WTC11 (cell line): ENCODE measurements at regions not wholly inside any gene's neighbourhood (a gene's known extent, or its start where the extent isn't known, plus 50 kb on each side); places are given as distances from the start of the nearest gene placed in this dataset.

ENCODE experiments used
- ATAC-seq: fragments of 200-7000 bp; cut with Tn5 transposase; 2 replicates; pipeline ENCODE4 v1.10.0; 2021; ENCODE audit warnings: mild to moderate bottlenecking, moderate library complexity
- CTCF ChIA-PET: fragments of 300-600 bp; sonication (Branson Sonifier 250); formaldehyde crosslinking; loops from one replicate; lab custom pipeline; 2021; ENCODE audit warnings: antibody characterized with exemption; lab: Charles Lee
- POLR2A ChIA-PET: fragments of 350-600 bp; sonication (Branson Sonifier 250); formaldehyde crosslinking; loops from one replicate; lab custom pipeline; 2021; ENCODE audit warnings: antibody characterized with exemption; lab: Charles Lee
- DNase-seq: peaks from one replicate; pipeline ENCODE4 v3.0.0; 2021; ENCODE audit warnings: low spot score
- H3K27ac Mint-ChIP-seq: 2 replicates; pipeline ENCODE4 v1.8.0; 2021; ENCODE audit warnings: mixed read lengths
- H3K27me3 Mint-ChIP-seq: 2 replicates; pipeline ENCODE4 v1.8.0; 2021; ENCODE audit warnings: low read depth, mild to moderate bottlenecking, moderate library complexity, mixed read lengths
- H3K36me3 Mint-ChIP-seq: 2 replicates; pipeline ENCODE4 v1.8.0; 2021; ENCODE audit warnings: mixed read lengths
- H3K4me1 Mint-ChIP-seq: 2 replicates; pipeline ENCODE4 v1.8.0; 2022; ENCODE audit warnings: mixed read lengths
- H3K4me3 Mint-ChIP-seq: 2 replicates; pipeline ENCODE4 v1.8.0; 2021; ENCODE audit warnings: mild to moderate bottlenecking, moderate library complexity, mixed read lengths
- H3K9me3 Mint-ChIP-seq: 2 replicates; pipeline ENCODE4 v1.8.0; 2021; ENCODE audit warnings: mixed read lengths
- CBFB ChIP-seq: sonication (generic); formaldehyde crosslinking; IDR thresholded peaks from 2 replicates; pipeline ENCODE4 v1.8.1; 2022; ENCODE audit warnings: mild to moderate bottlenecking, low read depth, missing genetic modification reagents
- CDX4 ChIP-seq: fragments of 250-450 bp; sonication (Bioruptor Pico); IDR thresholded peaks from 2 replicates; pipeline ENCODE4 v1.9.0; 2021; ENCODE audit warnings: moderate library complexity, mild to moderate bottlenecking, inconsistent platforms, borderline replicate concordance
- CREB1 ChIP-seq: sonication (generic); formaldehyde crosslinking; IDR thresholded peaks from 2 replicates; pipeline ENCODE4 v1.8.0; 2023; ENCODE audit warnings: mild to moderate bottlenecking, missing genetic modification reagents
- CREM ChIP-seq: sonication (generic); formaldehyde crosslinking; IDR thresholded peaks from 2 replicates; pipeline ENCODE4 v1.8.1; 2022; ENCODE audit warnings: mild to moderate bottlenecking, missing genetic modification reagents, moderate library complexity
- E2F1 ChIP-seq: sonication (generic); formaldehyde crosslinking; IDR thresholded peaks from 2 replicates; pipeline ENCODE4 v1.8.0; 2022; ENCODE audit warnings: mild to moderate bottlenecking, missing genetic modification reagents
- E2F5 ChIP-seq: sonication (generic); formaldehyde crosslinking; IDR thresholded peaks from 2 replicates; pipeline ENCODE4 v1.8.1; 2022; ENCODE audit warnings: mild to moderate bottlenecking, moderate library complexity, missing genetic modification reagents
- ESRRA ChIP-seq: sonication (generic); formaldehyde crosslinking; IDR thresholded peaks from 2 replicates; pipeline ENCODE4 v1.8.1; 2022; ENCODE audit warnings: mild to moderate bottlenecking, missing genetic modification reagents, borderline replicate concordance
- ETV6 ChIP-seq: sonication (generic); formaldehyde crosslinking; IDR thresholded peaks from 2 replicates; pipeline ENCODE4 v1.8.1; 2022; ENCODE audit warnings: mild to moderate bottlenecking, missing genetic modification reagents
- FOXJ3 ChIP-seq: sonication (generic); formaldehyde crosslinking; IDR thresholded peaks from 2 replicates; pipeline ENCODE4 v1.9.0; 2021; ENCODE audit warnings: missing genetic modification reagents, mild to moderate bottlenecking, borderline replicate concordance
- FOXK1 ChIP-seq: sonication (generic); formaldehyde crosslinking; IDR thresholded peaks from 2 replicates; pipeline ENCODE4 v1.8.0; 2022; ENCODE audit warnings: mild to moderate bottlenecking, moderate library complexity, missing genetic modification reagents
- GTF2I ChIP-seq: fragments of 250-450 bp; sonication (Bioruptor Pico); conservative IDR thresholded peaks from 2 replicates; pipeline ENCODE4 v1.4.0; 2021; ENCODE audit warnings: mild to moderate bottlenecking
- IRF2 ChIP-seq: sonication (generic); formaldehyde crosslinking; IDR thresholded peaks from 2 replicates; pipeline ENCODE4 v1.8.0; 2022; ENCODE audit warnings: low read depth, missing genetic modification reagents, borderline replicate concordance
- JAZF1 ChIP-seq: fragments of 250-450 bp; sonication (Bioruptor Pico); IDR thresholded peaks from 2 replicates; pipeline ENCODE4 v1.9.0; 2021; ENCODE audit warnings: moderate library complexity, mild to moderate bottlenecking, inconsistent platforms
- JUN ChIP-seq: sonication (generic); formaldehyde crosslinking; IDR thresholded peaks from 2 replicates; pipeline ENCODE4 v1.8.0; 2023; ENCODE audit warnings: mild to moderate bottlenecking, missing genetic modification reagents
- NR1H2 ChIP-seq: sonication (generic); formaldehyde crosslinking; IDR thresholded peaks from 2 replicates; pipeline ENCODE4 v1.9.0; 2021; ENCODE audit warnings: mild to moderate bottlenecking, moderate library complexity, missing genetic modification reagents
- NR2C2 ChIP-seq: sonication (generic); formaldehyde crosslinking; IDR thresholded peaks from 2 replicates; pipeline ENCODE4 v1.8.0; 2022; ENCODE audit warnings: mild to moderate bottlenecking, missing genetic modification reagents
- SMAD3 ChIP-seq: sonication (generic); formaldehyde crosslinking; IDR thresholded peaks from 2 replicates; pipeline ENCODE4 v1.8.0; 2022; ENCODE audit warnings: missing genetic modification reagents, mild to moderate bottlenecking, borderline replicate concordance
- SMAD4 ChIP-seq: sonication (generic); formaldehyde crosslinking; IDR thresholded peaks from 2 replicates; pipeline ENCODE4 v1.8.0; 2022; ENCODE audit warnings: mild to moderate bottlenecking, missing genetic modification reagents
- SP1 ChIP-seq: sonication (generic); formaldehyde crosslinking; conservative IDR thresholded peaks from 2 replicates; pipeline ENCODE4 v1.8.1; 2022; ENCODE audit warnings: missing genetic modification reagents
- TCF7 ChIP-seq: sonication (generic); formaldehyde crosslinking; IDR thresholded peaks from 2 replicates; pipeline ENCODE4 v1.8.0; 2022; ENCODE audit warnings: mild to moderate bottlenecking, low read depth, missing genetic modification reagents, moderate library complexity
- TEAD1 ChIP-seq: sonication (generic); formaldehyde crosslinking; IDR thresholded peaks from 2 replicates; pipeline ENCODE4 v1.8.0; 2022; ENCODE audit warnings: mild to moderate bottlenecking, missing genetic modification reagents
- TP53 ChIP-seq: sonication (generic); formaldehyde crosslinking; IDR thresholded peaks from 2 replicates; pipeline ENCODE4 v1.8.1; 2023; ENCODE audit warnings: mild to moderate bottlenecking, missing genetic modification reagents
- ZNF121 ChIP-seq: sonication (generic); formaldehyde crosslinking; IDR thresholded peaks from 2 replicates; pipeline ENCODE4 v1.8.0; 2023; ENCODE audit warnings: missing genetic modification reagents
- ZNF219 ChIP-seq: sonication (generic); formaldehyde crosslinking; IDR thresholded peaks from 2 replicates; pipeline ENCODE4 v1.8.0; 2023; ENCODE audit warnings: missing genetic modification reagents, mild to moderate bottlenecking, borderline replicate concordance
- ZNF232 ChIP-seq: sonication (generic); formaldehyde crosslinking; IDR thresholded peaks from 2 replicates; pipeline ENCODE4 v1.8.0; 2022; ENCODE audit warnings: mild to moderate bottlenecking, missing genetic modification reagents
- ZNF317 ChIP-seq: sonication (generic); formaldehyde crosslinking; IDR thresholded peaks from 2 replicates; pipeline ENCODE4 v1.8.1; 2023; ENCODE audit warnings: low read depth, mild to moderate bottlenecking, moderate library complexity, missing genetic modification reagents, borderline replicate concordance
- TF ChIP-seq, protein P1 (sequence below): sonication (generic); formaldehyde crosslinking; IDR thresholded peaks from 2 replicates; pipeline ENCODE4 v1.8.1; 2022; ENCODE audit warnings: low read depth, missing genetic modification reagents, borderline replicate concordance

GRCh38 chr2:59924346-59924745, 629.1 kb downstream of the BCL11A start:
- Mint-ChIP-seq H3K27me3 (no peaks in the 10 kb centered on the region), H3K4me1 (peaks cover 18% of the 10 kb centered on the region)
- TF ChIP-seq CREB1 (CRISPR knock-in tag) (no peak), ETV6 (CRISPR knock-in tag) (no peak), NR1H2 (CRISPR knock-in tag) (no peak), CBFB (CRISPR knock-in tag) (no peak), GTF2I (CRISPR knock-in tag) (no peak), IRF2 (no peak), FOXJ3 (CRISPR knock-in tag) (no peak), CDX4 (no peak), E2F5 (no peak), ZNF317 (CRISPR knock-in tag) (no peak), SMAD3 (CRISPR knock-in tag) (no peak), CREM (CRISPR knock-in tag) (no peak), E2F1 (no peak), SMAD4 (CRISPR knock-in tag) (no peak), ZNF219 (CRISPR knock-in tag) (no peak), TP53 (CRISPR knock-in tag) (no peak)
- TF ChIP-seq, all 79 proteins: peak for 0
- H3K9me3 Mint-ChIP-seq = no peaks in the 10 kb centered on the region
- H3K36me3 Mint-ChIP-seq = no peaks in the 10 kb centered on the region
- no peak overlapping the region for H3K27ac Mint-ChIP-seq
- no peak overlapping the region for H3K4me3 Mint-ChIP-seq
- no peak for ATAC-seq
- DNase-seq = no peak
- ChIA-PET CTCF (interaction anchor here (1.6 kb wide), 1 partner anchor 8 kb away, joined by 3 read pairs; no protein-coding TSS in a partner anchor), POLR2A (no interaction called here)

- Mint-ChIP-seq H3K4me1 (peaks cover 28% of the 10 kb centered on the region), H3K9me3 (no peaks in the 10 kb centered on the region), H3K27me3 (no peaks in the 10 kb centered on the region), H3K27ac (no peak overlapping the region), H3K4me3 (no peak overlapping the region), H3K36me3 (no peaks in the 10 kb centered on the region)
- TF ChIP-seq ZNF121 (CRISPR knock-in tag) (no peak), NR2C2 (CRISPR knock-in tag) (no peak), TEAD1 (CRISPR knock-in tag) (no peak), ZNF232 (CRISPR knock-in tag) (no peak), CREM (CRISPR knock-in tag) (no peak), SP1 (CRISPR knock-in tag) (no peak), GTF2I (CRISPR knock-in tag) (no peak), FOXJ3 (CRISPR knock-in tag) (no peak), TCF7 (CRISPR knock-in tag) (no peak), IRF2 (no peak), FOXK1 (no peak), JAZF1 (CRISPR knock-in tag) (no peak), ESRRA (no peak), JUN (CRISPR knock-in tag) (no peak)
- TF ChIP-seq, protein P1, sequence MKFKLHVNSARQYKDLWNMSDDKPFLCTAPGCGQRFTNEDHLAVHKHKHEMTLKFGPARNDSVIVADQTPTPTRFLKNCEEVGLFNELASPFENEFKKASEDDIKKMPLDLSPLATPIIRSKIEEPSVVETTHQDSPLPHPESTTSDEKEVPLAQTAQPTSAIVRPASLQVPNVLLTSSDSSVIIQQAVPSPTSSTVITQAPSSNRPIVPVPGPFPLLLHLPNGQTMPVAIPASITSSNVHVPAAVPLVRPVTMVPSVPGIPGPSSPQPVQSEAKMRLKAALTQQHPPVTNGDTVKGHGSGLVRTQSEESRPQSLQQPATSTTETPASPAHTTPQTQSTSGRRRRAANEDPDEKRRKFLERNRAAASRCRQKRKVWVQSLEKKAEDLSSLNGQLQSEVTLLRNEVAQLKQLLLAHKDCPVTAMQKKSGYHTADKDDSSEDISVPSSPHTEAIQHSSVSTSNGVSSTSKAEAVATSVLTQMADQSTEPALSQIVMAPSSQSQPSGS (CRISPR knock-in tag) = no peak
- ChIA-PET POLR2A (interaction anchor here (0.6 kb wide), 1 partner anchor 679 kb away, joined by 8 read pairs; no protein-coding TSS in a partner anchor), CTCF (no interaction called here)
- ATAC-seq (no peak), DNase-seq (no peak)
Measured at GRCh38 chr2:59922450-59922849, 631.0 kb downstream of the BCL11A start.
